ENCODE measurements at regions not wholly inside any gene's neighbourhood (a gene's known extent, or its start where the extent isn't known, plus 50 kb on each side); places are given as distances from the start of the nearest gene placed in this dataset.
"Not testable (repeated sequence)": the region's sequence is repeated elsewhere in the genome, so short reads cannot be mapped to it uniquely, and the experiment has no call there.

- no peak for DNase-seq
- Mint-ChIP-seq H3K4me1 (no peaks in the 10 kb centered on the region), H3K36me3 (no peaks in the 10 kb centered on the region), H3K27me3 (peaks cover 18% of the 10 kb centered on the region), H3K27ac (no peak overlapping the region), H3K4me3 (no peak overlapping the region), H3K9me3 (no peaks in the 10 kb centered on the region)
Measured at GRCh38 chr10:33917069-33917780, 582.8 kb upstream of the NRP1 start.

GRCh38 chr10:33914746-33915145, 580.3 kb upstream of the NRP1 start:
- Mint-ChIP-seq H3K27ac (no peak overlapping the region), H3K4me3 (no peak overlapping the region), H3K36me3 (no peaks in the 10 kb centered on the region), H3K4me1 (no peaks in the 10 kb centered on the region), H3K27me3 (peaks cover 21% of the 10 kb centered on the region), H3K9me3 (no peaks in the 10 kb centered on the region)
- DNase-seq, result no peak

GRCh38 chr10:33913194-33913593, 578.7 kb upstream of the NRP1 start:
- DNase-seq, result no peak
- Mint-ChIP-seq H3K4me1 (no peaks in the 10 kb centered on the region), H3K27me3 (peaks cover 16% of the 10 kb centered on the region), H3K36me3 (no peaks in the 10 kb centered on the region), H3K27ac (no peak overlapping the region), H3K9me3 (no peaks in the 10 kb centered on the region), H3K4me3 (no peak overlapping the region)

GRCh38 chr10:33909476-33909875, 575.0 kb upstream of the NRP1 start:
- H3K9me3 Mint-ChIP-seq, H3K4me1 Mint-ChIP-seq, H3K4me3 Mint-ChIP-seq, H3K27ac Mint-ChIP-seq, DNase-seq, H3K36me3 Mint-ChIP-seq: not testable (repeated sequence)
- H3K27me3 Mint-ChIP-seq, result peaks cover 11% of the 10 kb centered on the region

- Mint-ChIP-seq H3K27ac (no peak overlapping the region), H3K36me3 (no peaks in the 10 kb centered on the region), H3K4me3 (no peak overlapping the region), H3K9me3 (peaks cover 2% of the 10 kb centered on the region), H3K27me3 (peaks cover 20% of the 10 kb centered on the region), H3K4me1 (no peaks in the 10 kb centered on the region)
- DNase-seq, result no peak
Measured at GRCh38 chr10:33901166-33901565, 566.7 kb upstream of the NRP1 start.

GRCh38 chr10:33900596-33900995, 566.1 kb upstream of the NRP1 start:
- Mint-ChIP-seq H3K9me3 (peaks cover 2% of the 10 kb centered on the region), H3K27ac (no peak overlapping the region), H3K36me3 (no peaks in the 10 kb centered on the region), H3K4me3 (no peak overlapping the region), H3K4me1 (no peaks in the 10 kb centered on the region), H3K27me3 (peaks cover 20% of the 10 kb centered on the region)
- no peak for DNase-seq

- DNase-seq, result no peak
- peaks cover 2% of the 10 kb centered on the region for H3K9me3 Mint-ChIP-seq
Measured at GRCh38 chr10:33899578-33900531, 565.4 kb upstream of the NRP1 start.

GRCh38 chr10:33897291-33897752, 562.9 kb upstream of the NRP1 start:
- Mint-ChIP-seq H3K4me3 (no peak overlapping the region), H3K27ac (no peak overlapping the region), H3K36me3 (no peaks in the 10 kb centered on the region), H3K27me3 (peaks cover 24% of the 10 kb centered on the region), H3K9me3 (peaks cover 2% of the 10 kb centered on the region), H3K4me1 (no peaks in the 10 kb centered on the region)
- no peak for DNase-seq

More at GRCh38 chr10:33899578-33900531, 565.4 kb upstream of the NRP1 start:
- no peak overlapping the region for H3K4me3 Mint-ChIP-seq
- H3K27ac Mint-ChIP-seq, result no peak overlapping the region
- no peaks in the 10 kb centered on the region for H3K36me3 Mint-ChIP-seq
- peaks cover 24% of the 10 kb centered on the region for H3K27me3 Mint-ChIP-seq
- H3K4me1 Mint-ChIP-seq, result no peaks in the 10 kb centered on the region

GRCh38 chr10:33893506-33893905, 559.0 kb upstream of the NRP1 start:
- no peaks in the 10 kb centered on the region for H3K9me3 Mint-ChIP-seq
- H3K36me3 Mint-ChIP-seq, result no peaks in the 10 kb centered on the region
- H3K4me1 Mint-ChIP-seq, result no peaks in the 10 kb centered on the region
- no peak overlapping the region for H3K27ac Mint-ChIP-seq
- H3K4me3 Mint-ChIP-seq, result no peak overlapping the region
- no peak for DNase-seq
- peaks cover 18% of the 10 kb centered on the region for H3K27me3 Mint-ChIP-seq

- no peaks in the 10 kb centered on the region for H3K4me1 Mint-ChIP-seq
- no peak overlapping the region for H3K27ac Mint-ChIP-seq
- H3K36me3 Mint-ChIP-seq, result no peaks in the 10 kb centered on the region
- no peaks in the 10 kb centered on the region for H3K9me3 Mint-ChIP-seq
- DNase-seq, result no peak
- H3K27me3 Mint-ChIP-seq, result peaks cover 3% of the 10 kb centered on the region
- no peak overlapping the region for H3K4me3 Mint-ChIP-seq
Measured at GRCh38 chr10:33889371-33889770, 554.9 kb upstream of the NRP1 start.

- Mint-ChIP-seq H3K27me3 (peaks cover 6% of the 10 kb centered on the region), H3K9me3 (no peaks in the 10 kb centered on the region), H3K4me3 (no peak overlapping the region), H3K4me1 (no peaks in the 10 kb centered on the region), H3K36me3 (no peaks in the 10 kb centered on the region), H3K27ac (no peak overlapping the region)
- no peak for DNase-seq
Measured at GRCh38 chr10:33887188-33887587, 552.7 kb upstream of the NRP1 start.

GRCh38 chr10:33886299-33886698, 551.8 kb upstream of the NRP1 start:
- peaks cover 6% of the 10 kb centered on the region for H3K27me3 Mint-ChIP-seq
- H3K27ac Mint-ChIP-seq, result no peak overlapping the region
- DNase-seq, result no peak
- H3K4me3 Mint-ChIP-seq, result no peak overlapping the region
- H3K9me3 Mint-ChIP-seq, result no peaks in the 10 kb centered on the region
- H3K36me3 Mint-ChIP-seq, result no peaks in the 10 kb centered on the region
- no peaks in the 10 kb centered on the region for H3K4me1 Mint-ChIP-seq

GRCh38 chr10:33884604-33885003, 550.1 kb upstream of the NRP1 start:
- Mint-ChIP-seq H3K4me3 (no peak overlapping the region), H3K36me3 (no peaks in the 10 kb centered on the region), H3K4me1 (no peaks in the 10 kb centered on the region), H3K27ac (no peak overlapping the region), H3K27me3 (peaks cover 9% of the 10 kb centered on the region), H3K9me3 (no peaks in the 10 kb centered on the region)
- no peak for DNase-seq

- Mint-ChIP-seq H3K9me3 (no peaks in the 10 kb centered on the region), H3K4me1 (no peaks in the 10 kb centered on the region), H3K4me3 (no peak overlapping the region), H3K27ac (no peak overlapping the region), H3K27me3 (peaks cover 9% of the 10 kb centered on the region), H3K36me3 (no peaks in the 10 kb centered on the region)
- DNase-seq, result no peak
Measured at GRCh38 chr10:33883881-33884280, 549.4 kb upstream of the NRP1 start.

GRCh38 chr10:33882996-33883395, 548.5 kb upstream of the NRP1 start:
- no peak for DNase-seq
- Mint-ChIP-seq H3K4me3 (no peak overlapping the region), H3K4me1 (no peaks in the 10 kb centered on the region), H3K27ac (no peak overlapping the region), H3K27me3 (peaks cover 10% of the 10 kb centered on the region), H3K36me3 (no peaks in the 10 kb centered on the region), H3K9me3 (no peaks in the 10 kb centered on the region)
